ENCODE measurements at regions not wholly inside any gene's neighbourhood (a gene's known extent, or its start where the extent isn't known, plus 50 kb on each side); places are given as distances from the start of the nearest gene placed in this dataset.

- no peak for TF ChIP-seq EP300 (IDR thresholded peaks at IDR 0.05)
- TF ChIP-seq POLR2A (IDR thresholded peaks at IDR 0.05) = no peak
- no peak for TF ChIP-seq CTCF (IDR thresholded peaks at IDR 0.05)
These were observed 97.1 kb upstream of the PRDM1 start for GRCh38 chr6:105988812-105989577.
